ENCODE measurements at regions not wholly inside any gene's neighbourhood (a gene's known extent, or its start where the extent isn't known, plus 50 kb on each side); places are given as distances from the start of the nearest gene placed in this dataset.

DNA sequence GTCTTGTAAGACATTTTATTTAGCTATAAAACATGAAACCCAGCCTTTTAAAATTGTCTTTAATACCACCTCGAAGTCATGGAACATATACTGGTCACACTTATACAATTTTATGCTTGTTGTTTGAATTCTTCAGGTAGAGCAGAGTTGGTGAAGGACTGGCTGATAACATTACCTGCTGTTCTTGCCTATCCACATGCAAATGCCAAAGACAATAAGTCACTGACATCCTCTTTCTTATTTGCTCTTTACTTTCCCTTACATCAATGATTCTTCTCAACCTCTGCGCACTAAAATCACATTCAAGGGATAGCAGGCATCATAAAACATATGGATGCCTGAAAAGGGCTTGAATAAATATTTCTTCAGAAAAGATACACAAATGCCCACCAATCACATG lies 392.5 kb upstream of the ATP11B start:
- no peaks in the 10 kb centered on the region for H4K20me1 ChIP-seq (ENCODE audit: insufficient read depth)
- no peaks in the 10 kb centered on the region for H3K9me2 ChIP-seq
- H3K9me3 ChIP-seq = no peaks in the 10 kb centered on the region
- no peak overlapping the region for H2AFZ ChIP-seq (ENCODE audit: low read depth)
- 42% methylated on average over 2 of the region's 2 CpGs for WGBS (ENCODE audit: low lambda C conversion rate)
- H3K27me3 ChIP-seq (ENCODE audit: insufficient read depth) = no peaks in the 10 kb centered on the region
- CTCF ChIA-PET = no interaction called here
- no peaks in the 10 kb centered on the region for H3K79me2 ChIP-seq (ENCODE audit: insufficient read depth)
- no peak for DNase-seq
- POLR2A ChIA-PET = no interaction called here
- no peak overlapping the region for H3K4me2 ChIP-seq
- H3K36me3 ChIP-seq (replicated peaks in 1 of 2; ENCODE audit: control insufficient read depth in 1 of 2, insufficient read depth in 2 of 2, low read length in 1 of 2) = no peaks in the 10 kb centered on the region
- no peak overlapping the region for H3K9ac ChIP-seq
- no peaks in the 10 kb centered on the region for H3K4me1 ChIP-seq (ENCODE audit: control insufficient read depth in 1 of 2, insufficient read depth in 2 of 2, low read depth in 1 of 2, low read length in 1 of 2)
- H3F3A ChIP-seq (replicated peaks; ENCODE audit: insufficient read depth) = no peaks in the 10 kb centered on the region
- TF ChIP-seq, protein P1, sequence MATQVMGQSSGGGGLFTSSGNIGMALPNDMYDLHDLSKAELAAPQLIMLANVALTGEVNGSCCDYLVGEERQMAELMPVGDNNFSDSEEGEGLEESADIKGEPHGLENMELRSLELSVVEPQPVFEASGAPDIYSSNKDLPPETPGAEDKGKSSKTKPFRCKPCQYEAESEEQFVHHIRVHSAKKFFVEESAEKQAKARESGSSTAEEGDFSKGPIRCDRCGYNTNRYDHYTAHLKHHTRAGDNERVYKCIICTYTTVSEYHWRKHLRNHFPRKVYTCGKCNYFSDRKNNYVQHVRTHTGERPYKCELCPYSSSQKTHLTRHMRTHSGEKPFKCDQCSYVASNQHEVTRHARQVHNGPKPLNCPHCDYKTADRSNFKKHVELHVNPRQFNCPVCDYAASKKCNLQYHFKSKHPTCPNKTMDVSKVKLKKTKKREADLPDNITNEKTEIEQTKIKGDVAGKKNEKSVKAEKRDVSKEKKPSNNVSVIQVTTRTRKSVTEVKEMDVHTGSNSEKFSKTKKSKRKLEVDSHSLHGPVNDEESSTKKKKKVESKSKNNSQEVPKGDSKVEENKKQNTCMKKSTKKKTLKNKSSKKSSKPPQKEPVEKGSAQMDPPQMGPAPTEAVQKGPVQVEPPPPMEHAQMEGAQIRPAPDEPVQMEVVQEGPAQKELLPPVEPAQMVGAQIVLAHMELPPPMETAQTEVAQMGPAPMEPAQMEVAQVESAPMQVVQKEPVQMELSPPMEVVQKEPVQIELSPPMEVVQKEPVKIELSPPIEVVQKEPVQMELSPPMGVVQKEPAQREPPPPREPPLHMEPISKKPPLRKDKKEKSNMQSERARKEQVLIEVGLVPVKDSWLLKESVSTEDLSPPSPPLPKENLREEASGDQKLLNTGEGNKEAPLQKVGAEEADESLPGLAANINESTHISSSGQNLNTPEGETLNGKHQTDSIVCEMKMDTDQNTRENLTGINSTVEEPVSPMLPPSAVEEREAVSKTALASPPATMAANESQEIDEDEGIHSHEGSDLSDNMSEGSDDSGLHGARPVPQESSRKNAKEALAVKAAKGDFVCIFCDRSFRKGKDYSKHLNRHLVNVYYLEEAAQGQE (IDR thresholded peaks at IDR 0.05; ENCODE audit: low read depth, low read length) = no peak
- TF ChIP-seq FOSL2 (IDR thresholded peaks at IDR 0.05; ENCODE audit: borderline replicate concordance, low read depth) (no peak), RXRA (IDR thresholded peaks at IDR 0.05; ENCODE audit: borderline replicate concordance, low read depth) (no peak), MXI1 (IDR thresholded peaks at IDR 0.05; ENCODE audit: low read depth, low read length) (no peak), ELF1 (IDR thresholded peaks at IDR 0.05) (no peak), TCF12 (IDR thresholded peaks at IDR 0.05) (no peak), NFIC (IDR thresholded peaks at IDR 0.05; ENCODE audit: borderline replicate concordance) (no peak), FOXJ3 (CRISPR knock-in tag; IDR thresholded peaks at IDR 0.05) (no peak), RCOR1 (IDR thresholded peaks at IDR 0.05; ENCODE audit: low read length) (no peak), YY1 (IDR thresholded peaks at IDR 0.05; ENCODE audit: low read depth) (no peak)
- TF ChIP-seq, protein P2, sequence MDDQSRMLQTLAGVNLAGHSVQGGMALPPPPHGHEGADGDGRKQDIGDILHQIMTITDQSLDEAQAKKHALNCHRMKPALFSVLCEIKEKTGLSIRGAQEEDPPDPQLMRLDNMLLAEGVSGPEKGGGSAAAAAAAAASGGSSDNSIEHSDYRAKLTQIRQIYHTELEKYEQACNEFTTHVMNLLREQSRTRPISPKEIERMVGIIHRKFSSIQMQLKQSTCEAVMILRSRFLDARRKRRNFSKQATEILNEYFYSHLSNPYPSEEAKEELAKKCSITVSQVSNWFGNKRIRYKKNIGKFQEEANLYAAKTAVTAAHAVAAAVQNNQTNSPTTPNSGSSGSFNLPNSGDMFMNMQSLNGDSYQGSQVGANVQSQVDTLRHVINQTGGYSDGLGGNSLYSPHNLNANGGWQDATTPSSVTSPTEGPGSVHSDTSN (IDR thresholded peaks at IDR 0.05) = no peak
- H3K27ac ChIP-seq (ENCODE audit: low read depth in 2 of 2, low read length in 1 of 2) = no peak overlapping the region
- H3K4me3 ChIP-seq (ENCODE audit: low read depth in 2 of 2, low read length in 1 of 2) = no peak overlapping the region

DNA sequence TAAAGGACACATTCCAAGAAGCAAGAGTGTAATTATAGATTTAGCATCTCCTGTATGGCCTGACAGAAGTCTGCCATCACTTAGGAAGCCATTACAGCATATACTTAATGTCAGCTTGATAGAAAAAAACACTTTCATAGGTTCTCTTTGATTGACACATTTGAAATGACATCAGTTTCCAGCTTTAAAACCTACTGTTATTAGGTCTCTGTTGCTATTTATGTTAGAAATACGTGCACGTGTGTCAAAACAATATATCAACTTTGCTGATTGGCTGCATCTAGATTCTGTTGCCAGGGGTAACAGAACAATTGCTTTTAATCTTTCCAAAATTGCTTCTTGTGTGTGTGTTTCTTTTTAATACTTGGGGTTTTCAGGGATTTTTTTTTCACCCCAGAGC lies 389.3 kb upstream of the ATP11B start:
- ChIA-PET CTCF (no interaction called here), POLR2A (no interaction called here)
- Histone ChIP-seq H4K20me1 (ENCODE audit: insufficient read depth) (no peaks in the 10 kb centered on the region), H3K4me3 (ENCODE audit: low read depth in 2 of 2, low read length in 1 of 2) (no peak overlapping the region), H3K9ac (no peak overlapping the region), H3F3A (replicated peaks; ENCODE audit: insufficient read depth) (no peaks in the 10 kb centered on the region), H3K36me3 (replicated peaks in 1 of 2; ENCODE audit: control insufficient read depth in 1 of 2, insufficient read depth in 2 of 2, low read length in 1 of 2) (no peaks in the 10 kb centered on the region), H3K79me2 (ENCODE audit: insufficient read depth) (no peaks in the 10 kb centered on the region), H3K27ac (ENCODE audit: low read depth in 2 of 2, low read length in 1 of 2) (no peak overlapping the region), H3K4me2 (no peak overlapping the region), H3K4me1 (ENCODE audit: control insufficient read depth in 1 of 2, insufficient read depth in 2 of 2, low read depth in 1 of 2, low read length in 1 of 2) (no peaks in the 10 kb centered on the region), H3K9me2 (no peaks in the 10 kb centered on the region), H3K27me3 (ENCODE audit: insufficient read depth) (no peaks in the 10 kb centered on the region), H2AFZ (ENCODE audit: low read depth) (no peak overlapping the region), H3K9me3 (no peaks in the 10 kb centered on the region)
- no peak for DNase-seq
- WGBS (ENCODE audit: low lambda C conversion rate) = 41% methylated on average over 2 of the region's 2 CpGs
- TF ChIP-seq SMC3 (IDR thresholded peaks at IDR 0.05; ENCODE audit: low read depth, low read length) (no peak), TAF1 (IDR thresholded peaks at IDR 0.05; ENCODE audit: borderline replicate concordance, low read depth, low read length) (no peak), RXRA (IDR thresholded peaks at IDR 0.05; ENCODE audit: borderline replicate concordance, low read depth) (no peak), GATA2 (CRISPR knock-in tag; IDR thresholded peaks at IDR 0.05) (no peak), SIN3A (IDR thresholded peaks at IDR 0.05; ENCODE audit: borderline replicate concordance, low read depth, low read length) (no peak), JUND (IDR thresholded peaks at IDR 0.05) (no peak), NFIC (IDR thresholded peaks at IDR 0.05; ENCODE audit: borderline replicate concordance) (no peak), NRF1 (IDR thresholded peaks at IDR 0.05; ENCODE audit: low read depth, low read length) (no peak), CHD2 (IDR thresholded peaks at IDR 0.05; ENCODE audit: low read length, partially characterized antibody) (no peak)
- TF ChIP-seq, protein P3, sequence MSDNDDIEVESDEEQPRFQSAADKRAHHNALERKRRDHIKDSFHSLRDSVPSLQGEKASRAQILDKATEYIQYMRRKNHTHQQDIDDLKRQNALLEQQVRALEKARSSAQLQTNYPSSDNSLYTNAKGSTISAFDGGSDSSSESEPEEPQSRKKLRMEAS (IDR thresholded peaks at IDR 0.05; ENCODE audit: low read depth) = no peak
- TF ChIP-seq, protein P4, sequence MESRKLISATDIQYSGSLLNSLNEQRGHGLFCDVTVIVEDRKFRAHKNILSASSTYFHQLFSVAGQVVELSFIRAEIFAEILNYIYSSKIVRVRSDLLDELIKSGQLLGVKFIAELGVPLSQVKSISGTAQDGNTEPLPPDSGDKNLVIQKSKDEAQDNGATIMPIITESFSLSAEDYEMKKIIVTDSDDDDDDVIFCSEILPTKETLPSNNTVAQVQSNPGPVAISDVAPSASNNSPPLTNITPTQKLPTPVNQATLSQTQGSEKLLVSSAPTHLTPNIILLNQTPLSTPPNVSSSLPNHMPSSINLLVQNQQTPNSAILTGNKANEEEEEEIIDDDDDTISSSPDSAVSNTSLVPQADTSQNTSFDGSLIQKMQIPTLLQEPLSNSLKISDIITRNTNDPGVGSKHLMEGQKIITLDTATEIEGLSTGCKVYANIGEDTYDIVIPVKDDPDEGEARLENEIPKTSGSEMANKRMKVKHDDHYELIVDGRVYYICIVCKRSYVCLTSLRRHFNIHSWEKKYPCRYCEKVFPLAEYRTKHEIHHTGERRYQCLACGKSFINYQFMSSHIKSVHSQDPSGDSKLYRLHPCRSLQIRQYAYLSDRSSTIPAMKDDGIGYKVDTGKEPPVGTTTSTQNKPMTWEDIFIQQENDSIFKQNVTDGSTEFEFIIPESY (IDR thresholded peaks at IDR 0.05; ENCODE audit: borderline replicate concordance, low read depth) = no peak
- TF ChIP-seq, protein P5, sequence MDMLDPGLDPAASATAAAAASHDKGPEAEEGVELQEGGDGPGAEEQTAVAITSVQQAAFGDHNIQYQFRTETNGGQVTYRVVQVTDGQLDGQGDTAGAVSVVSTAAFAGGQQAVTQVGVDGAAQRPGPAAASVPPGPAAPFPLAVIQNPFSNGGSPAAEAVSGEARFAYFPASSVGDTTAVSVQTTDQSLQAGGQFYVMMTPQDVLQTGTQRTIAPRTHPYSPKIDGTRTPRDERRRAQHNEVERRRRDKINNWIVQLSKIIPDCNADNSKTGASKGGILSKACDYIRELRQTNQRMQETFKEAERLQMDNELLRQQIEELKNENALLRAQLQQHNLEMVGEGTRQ (IDR thresholded peaks at IDR 0.05; ENCODE audit: borderline replicate concordance, low read depth, low read length) = no peak
- TF ChIP-seq, protein P2 (IDR thresholded peaks at IDR 0.05) = no peak

All from SK-N-SH (cell line).